ENCODE measurements at regions not wholly inside any gene's neighbourhood (a gene's known extent, or its start where the extent isn't known, plus 50 kb on each side); places are given as distances from the start of the nearest gene placed in this dataset.

DNA sequence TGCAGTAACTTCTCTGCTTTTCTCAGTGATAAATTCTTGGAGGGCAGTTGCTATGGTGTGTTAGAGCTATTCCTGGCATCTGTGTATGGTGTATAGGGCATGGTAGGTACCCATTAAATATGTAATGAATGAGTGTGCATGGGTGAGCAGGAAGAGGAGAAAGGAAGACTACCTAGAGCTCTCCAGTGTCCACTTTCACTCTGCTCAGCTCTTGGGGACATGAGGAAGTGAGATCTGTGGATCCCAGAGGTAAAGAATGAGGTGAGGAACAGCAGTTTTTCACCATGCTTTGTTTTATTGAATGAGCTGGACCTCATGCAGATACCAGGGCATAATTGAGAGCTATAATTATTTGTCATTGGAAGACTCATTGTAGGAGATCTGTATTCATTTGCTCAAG is 444.8 kb upstream of the RGS6 start:
- Histone ChIP-seq H2BK20ac (ENCODE audit: low read depth, low read length, poor library complexity, severe bottlenecking) (no peak overlapping the region), H2BK120ac (ENCODE audit: low read depth, low read length, poor library complexity, severe bottlenecking) (no peak overlapping the region), H3K27ac (ENCODE audit: insufficient read length, low read depth, low read length) (no peak overlapping the region), H4K20me1 (ENCODE audit: control insufficient read depth, insufficient read depth, insufficient read length) (no peaks in the 10 kb centered on the region), H3K23me2 (ENCODE audit: insufficient read length, low read depth, low read length, poor library complexity, severe bottlenecking) (no peaks in the 10 kb centered on the region), H3K56ac (ENCODE audit: insufficient read length, low read depth, low read length) (no peak overlapping the region), H3K9ac (ENCODE audit: extremely low read depth, insufficient read length, low read length) (no peak overlapping the region), H3K4ac (ENCODE audit: low read depth, low read length) (no peak overlapping the region), H3K9me3 (ENCODE audit: control insufficient read depth, low read depth, low read length) (no peaks in the 10 kb centered on the region), H3K79me2 (ENCODE audit: insufficient read depth, low read length) (no peaks in the 10 kb centered on the region; the same call in 1 of the 2 replicates), H4K8ac (replicated peaks; ENCODE audit: insufficient read length, low read depth, low read length) (no peak overlapping the region), H3K14ac (ENCODE audit: insufficient read depth, low read length) (no peak overlapping the region), H2AFZ (ENCODE audit: low read length) (no peak overlapping the region), H4K5ac (ENCODE audit: insufficient read length, low read depth, low read length) (no peak overlapping the region), H2BK15ac (ENCODE audit: low read depth, low read length) (no peak overlapping the region), H3T11ph (ENCODE audit: low read length) (no peak overlapping the region), H2BK12ac (ENCODE audit: insufficient read length, low read depth, low read length) (no peak overlapping the region), H4K91ac (ENCODE audit: insufficient read length, low read depth, low read length) (no peak overlapping the region), H3K18ac (ENCODE audit: insufficient read length, low read depth, low read length) (no peak overlapping the region), H3K4me1 (ENCODE audit: insufficient read depth, low read length) (peaks cover 4% of the 10 kb centered on the region; the same call in 1 of the 2 replicates), H3K27me3 (ENCODE audit: insufficient read depth, low read length) (no peaks in the 10 kb centered on the region), H3K23ac (ENCODE audit: insufficient read length, low read depth, low read length) (no peak overlapping the region), H3K79me1 (ENCODE audit: insufficient read depth, low read depth, low read length, poor library complexity, severe bottlenecking) (no peaks in the 10 kb centered on the region), H2BK5ac (ENCODE audit: insufficient read length, low read length) (no peak overlapping the region), H3K4me2 (ENCODE audit: insufficient read depth, insufficient read length, low read length) (no peak overlapping the region), H2AK5ac (ENCODE audit: insufficient read length, low read length) (no peak overlapping the region)
- H3K4me3 Mint-ChIP-seq = no peak overlapping the region
- no peak overlapping the region; a peak in 1 of 7 replicates for H3K27ac Mint-ChIP-seq
- H3K9me3 Mint-ChIP-seq = peaks cover 0 to 4% of the 10 kb centered on the region in 2 experiments; a peak in 1 of 5 replicates
- DNase-seq = no peak
- TF ChIP-seq, protein P1, sequence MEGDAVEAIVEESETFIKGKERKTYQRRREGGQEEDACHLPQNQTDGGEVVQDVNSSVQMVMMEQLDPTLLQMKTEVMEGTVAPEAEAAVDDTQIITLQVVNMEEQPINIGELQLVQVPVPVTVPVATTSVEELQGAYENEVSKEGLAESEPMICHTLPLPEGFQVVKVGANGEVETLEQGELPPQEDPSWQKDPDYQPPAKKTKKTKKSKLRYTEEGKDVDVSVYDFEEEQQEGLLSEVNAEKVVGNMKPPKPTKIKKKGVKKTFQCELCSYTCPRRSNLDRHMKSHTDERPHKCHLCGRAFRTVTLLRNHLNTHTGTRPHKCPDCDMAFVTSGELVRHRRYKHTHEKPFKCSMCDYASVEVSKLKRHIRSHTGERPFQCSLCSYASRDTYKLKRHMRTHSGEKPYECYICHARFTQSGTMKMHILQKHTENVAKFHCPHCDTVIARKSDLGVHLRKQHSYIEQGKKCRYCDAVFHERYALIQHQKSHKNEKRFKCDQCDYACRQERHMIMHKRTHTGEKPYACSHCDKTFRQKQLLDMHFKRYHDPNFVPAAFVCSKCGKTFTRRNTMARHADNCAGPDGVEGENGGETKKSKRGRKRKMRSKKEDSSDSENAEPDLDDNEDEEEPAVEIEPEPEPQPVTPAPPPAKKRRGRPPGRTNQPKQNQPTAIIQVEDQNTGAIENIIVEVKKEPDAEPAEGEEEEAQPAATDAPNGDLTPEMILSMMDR (conservative IDR thresholded peaks at IDR 0.05) = no peak
- peaks cover 37 to 41% of the 10 kb centered on the region in 2 experiments for H3K4me1 Mint-ChIP-seq
- H3K36me3 Mint-ChIP-seq (ENCODE audit: insufficient read depth in 1 of 3, low read depth in 3 of 3) = peaks cover 0 to 14% (median 4%) of the 10 kb centered on the region in 3 experiments; a peak in 6 of 7 replicates
- H3K27me3 Mint-ChIP-seq (ENCODE audit: low read depth) = no peaks in the 10 kb centered on the region
